Endothelial cell of umbilical vein (primary cell): ENCODE measurements at regions not wholly inside any gene's neighbourhood (a gene's known extent, or its start where the extent isn't known, plus 50 kb on each side); places are given as distances from the start of the nearest gene placed in this dataset.
A peak's percentile ranks its signal among the peaks of the same experiment; 100 is the strongest.

Experiments used
- BruUV-seq: library from RNA; stranded (reverse); fragments of 400-500 nt; replicated peaks from 2 replicates; lab custom pipeline; 2021; lab: Mats Ljungman, UMichigan
- CTCF ChIA-PET: fragments of 300-600, 350-600 bp; sonication (Branson Sonifier 250); formaldehyde crosslinking; loops from one replicate; lab custom pipeline; 2021; ENCODE audit warnings: antibody characterized with exemption, inconsistent platforms; lab: Charles Lee
- POLR2A ChIA-PET: fragments of 300-600, 350-600 bp; sonication (Branson Sonifier 250); formaldehyde crosslinking; loops from one replicate; lab custom pipeline; 2021; ENCODE audit warnings: antibody characterized with exemption, inconsistent platforms; lab: Charles Lee
- DNase-seq: peaks from one replicate; pipeline ENCODE4 v3.0.0-alpha.2; 2011; ENCODE audit warnings: low read depth, low spot score
- FAIRE-seq: peaks from 2 replicates; lab custom pipeline; 2011; peaks lifted over from hg19 to GRCh38; lab: Jason Lieb, UNC
- H2AFZ ChIP-seq: 2 replicates; pipeline ENCODE4 v1.6.0; 2012; ENCODE audit warnings: low read depth, low read length, control low read depth, inconsistent platforms
- H3K27ac ChIP-seq: 2 replicates; pipeline ENCODE4 v1.5.1; 2011; ENCODE audit warnings: low read depth, mild to moderate bottlenecking, control low read depth, low read length, moderate library complexity; ENCODE audit not compliant: insufficient read depth
- H3K27me3 ChIP-seq, 2 experiments: 2 replicates each; pipeline versions ENCODE4 v1.6.0 to v1.6.1; 2011; ENCODE audit warnings: low read length in 2 of 2, mixed read lengths in 1 of 2; ENCODE audit not compliant: control insufficient read depth in 2 of 2, insufficient read depth in 2 of 2
- H3K36me3 ChIP-seq, 2 experiments: 2 replicates in 1 of 2; 3 replicates in 1 of 2; pipeline ENCODE4 v1.5.1; 2011; ENCODE audit warnings: low read length in 2 of 2, mild to moderate bottlenecking in 1 of 2, moderate library complexity in 1 of 2; ENCODE audit not compliant: control insufficient read depth in 2 of 2, insufficient read depth in 2 of 2; ENCODE audit errors: extremely low read depth in 1 of 2
- H3K4me1 ChIP-seq: 3 replicates; pipeline ENCODE4 v1.5.1; 2011; ENCODE audit warnings: mild to moderate bottlenecking, low read length; ENCODE audit not compliant: control insufficient read depth, insufficient read depth; ENCODE audit errors: extremely low read depth
- H3K4me2 ChIP-seq: 2 replicates; pipeline ENCODE4 v1.6.1; 2011; ENCODE audit warnings: low read length, control low read depth, mixed read lengths; ENCODE audit not compliant: insufficient read depth
- H3K4me3 ChIP-seq, 3 experiments: fragments of 200-600 bp in 1 of 3; sonication (generic), shearing (Covaris generic) in 1 of 3; replicated peaks in 1 of 3; 2 replicates each; pipeline ENCODE4 v1.5.1; 2011 to 2016; ENCODE audit warnings: control low read depth in 3 of 3, low read length in 3 of 3, mild to moderate bottlenecking in 2 of 3, inconsistent platforms in 1 of 3, low read depth in 1 of 3, moderate library complexity in 1 of 3; ENCODE audit not compliant: insufficient read depth in 1 of 3
- H3K79me2 ChIP-seq: 2 replicates; pipeline ENCODE4 v1.6.0; 2012; ENCODE audit warnings: low read length, inconsistent platforms; ENCODE audit not compliant: control insufficient read depth, insufficient read depth
- H3K9ac ChIP-seq: replicated peaks from 2 replicates; pipeline ENCODE3; 2011; ENCODE audit warnings: low read length, control low read depth; ENCODE audit not compliant: insufficient read depth; ENCODE audit errors: extremely low read depth
- H3K9me1 ChIP-seq: replicated peaks from 3 replicates; pipeline ENCODE4 v1.6.0; 2011; ENCODE audit warnings: mild to moderate bottlenecking, low read length; ENCODE audit not compliant: control insufficient read depth, insufficient read depth; ENCODE audit errors: extremely low read depth
- H3K9me3 ChIP-seq: replicated peaks from 2 replicates; pipeline ENCODE4 v1.5.1; 2012; ENCODE audit warnings: low read length, inconsistent platforms; ENCODE audit not compliant: control insufficient read depth, insufficient read depth
- H4K20me1 ChIP-seq: replicated peaks from 2 replicates; pipeline ENCODE3; 2011; ENCODE audit warnings: mild to moderate bottlenecking, low read length; ENCODE audit not compliant: control insufficient read depth, insufficient read depth; ENCODE audit errors: extremely low read depth
- CTCF ChIP-seq, 2 donors: IDR thresholded peaks; 1 replicate in 1 of 2; 2 replicates in 1 of 2; pipeline ENCODE4 v1.5.1; 2011; ENCODE audit warnings: low read length in 2 of 2, mild to moderate bottlenecking in 2 of 2, moderate library complexity in 2 of 2, control low read depth in 1 of 2, inconsistent platforms in 1 of 2, low read depth in 1 of 2; ENCODE audit not compliant: insufficient read depth in 1 of 2; ENCODE audit errors: extremely low read depth in 1 of 2
- EZH2 ChIP-seq: IDR thresholded peaks from 2 replicates; pipeline ENCODE4 v1.6.1; 2012; ENCODE audit warnings: borderline replicate concordance, low read depth, mild to moderate bottlenecking, moderate library complexity, low read length, inconsistent platforms; ENCODE audit not compliant: severe bottlenecking
- FOS ChIP-seq: IDR thresholded peaks from 2 replicates; pipeline ENCODE4 v1.6.1; 2011; ENCODE audit warnings: mild to moderate bottlenecking, low read length, moderate library complexity, borderline replicate concordance; ENCODE audit not compliant: insufficient read depth
- GATA2 ChIP-seq: IDR thresholded peaks from 2 replicates; pipeline ENCODE4 v1.7.0; 2011; ENCODE audit warnings: low read depth, mild to moderate bottlenecking, moderate library complexity, mixed read lengths, low read length; ENCODE audit not compliant: insufficient read length, insufficient read depth
- JUN ChIP-seq: IDR thresholded peaks from 2 replicates; pipeline ENCODE4 v1.6.1; 2011; ENCODE audit warnings: borderline replicate concordance, low read depth; ENCODE audit not compliant: insufficient read length, insufficient read depth
- MYC ChIP-seq: IDR thresholded peaks from one replicate; pipeline ENCODE4 v1.6.1; 2011; ENCODE audit warnings: mild to moderate bottlenecking, low read depth, low read length
- POLR2A ChIP-seq: IDR thresholded peaks from 2 replicates; pipeline ENCODE4 v1.6.1; 2012; ENCODE audit warnings: low read depth, mild to moderate bottlenecking, control low read depth, low read length
- POLR2AphosphoS5 ChIP-seq: IDR thresholded peaks from 2 replicates; pipeline ENCODE4 v1.6.1; 2012; ENCODE audit warnings: low read depth, mild to moderate bottlenecking, control low read depth, low read length, moderate library complexity; ENCODE audit not compliant: insufficient read depth
- dilution Hi-C: fragments of 300-500 bp; cut with MboI; formaldehyde crosslinking; loops from one replicate; pipeline ENCODE4 v1.15.0; 2019; ENCODE audit warnings: low sequenced_read_pairs; ENCODE audit not compliant: extremely low pct_ligation_motif_present
- intact Hi-C: fragments of 100-400 bp; cut with micrococcal nuclease; formaldehyde crosslinking; loops from one replicate; pipeline ENCODE4 v1.10.0; 2022
- TF ChIP-seq, protein P1 (sequence below): IDR thresholded peaks from 2 replicates; pipeline ENCODE4 v1.6.1; 2011; ENCODE audit not compliant: insufficient read depth, insufficient read length

DNA sequence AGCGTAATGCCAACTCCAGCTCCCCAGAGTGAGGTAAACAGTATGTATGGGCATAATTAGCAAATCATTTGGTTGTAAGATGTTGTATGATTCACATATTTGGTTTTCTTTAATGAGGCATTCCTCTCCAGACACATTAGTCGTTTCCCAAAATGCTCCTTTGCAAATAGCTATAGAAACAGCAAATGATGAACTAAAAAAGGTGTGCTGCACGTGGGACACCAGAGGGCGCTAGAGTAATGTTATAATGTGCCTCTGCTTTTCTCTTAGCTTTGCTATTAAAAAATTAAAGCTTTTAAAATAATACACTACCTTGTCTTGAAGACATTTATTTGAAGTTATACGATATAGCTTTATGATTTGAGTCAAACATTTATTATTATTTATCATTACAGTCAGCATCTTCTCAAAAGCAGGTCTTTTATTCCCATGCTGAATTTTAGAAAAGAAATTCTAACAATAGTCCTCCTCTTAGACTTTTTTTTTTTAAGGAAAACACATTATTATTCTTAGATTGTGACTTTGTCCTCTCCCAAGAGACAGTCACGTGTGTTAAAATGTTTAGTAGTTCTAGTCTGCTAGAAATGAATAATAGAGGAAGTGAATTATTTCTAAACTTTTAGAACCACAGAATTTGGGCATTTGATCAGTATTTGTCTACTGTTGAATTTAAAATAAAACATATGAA lies 121.6 kb upstream of the FRY start:
- Histone ChIP-seq H3K4me3 (no peak overlapping the region), H3K9me3 (no peaks in the 10 kb centered on the region), H3K36me3 (no peaks in the 10 kb centered on the region), H3K4me1 (no peaks in the 10 kb centered on the region), H3K9ac (no peak overlapping the region), H3K27ac (no peak overlapping the region), H3K4me2 (no peak overlapping the region), H3K27me3 (peaks cover 6 to 9% of the 10 kb centered on the region in 2 experiments), H3K9me1 (no peaks in the 10 kb centered on the region), H2AFZ (no peak overlapping the region), H3K79me2 (no peaks in the 10 kb centered on the region), H4K20me1 (no peaks in the 10 kb centered on the region)
- ChIA-PET POLR2A (no interaction called here), CTCF (interaction anchor here (0.6 to 4.4 kb wide), 92 partner anchors 9 to 1830 kb away, joined by 3 to 437 read pairs (median 4); partner anchors contain the start of genes FRY, N4BP2L1, N4BP2L2 and PDS5B)
- intact Hi-C loops (loop anchor here (1.0 to 10.0 kb wide), 5 partner anchors 112 to 755 kb away; no protein-coding TSS in a partner anchor), dilution Hi-C loops (no loop called here)
- FAIRE-seq (peak; percentile 88), DNase-seq (peak; percentile 68)
- BruUV-seq = no TSS peak
- TF ChIP-seq CTCF (IDR thresholded peaks at IDR 0.05; ENCODE audit: extremely low read depth in 1 of 2, insufficient read depth in 1 of 2, low read depth in 1 of 2, low read length in 2 of 2) = peak; percentile 72 to 75
- no peak for TF ChIP-seq POLR2A

- dilution Hi-C loops (no loop called here), intact Hi-C loops (loop anchor here (1.0 to 10.0 kb wide), 5 partner anchors 112 to 754 kb away; no protein-coding TSS in a partner anchor)
- CTCF ChIA-PET = interaction anchor here (0.6 to 4.4 kb wide), 74 partner anchors 9 to 1830 kb away, joined by 3 to 437 read pairs (median 5); partner anchors contain the start of genes FRY, N4BP2L1, N4BP2L2 and PDS5B
- no peak for FAIRE-seq
- H3K9me3 ChIP-seq = no peaks in the 10 kb centered on the region
- no peak overlapping the region for H3K27ac ChIP-seq
- H3K9me1 ChIP-seq = no peaks in the 10 kb centered on the region
- H3K79me2 ChIP-seq = no peaks in the 10 kb centered on the region
- no peak overlapping the region for H3K4me2 ChIP-seq
- no peak for DNase-seq
- H2AFZ ChIP-seq = no peak overlapping the region
- no peaks in the 10 kb centered on the region for H3K4me1 ChIP-seq
- H3K36me3 ChIP-seq = no peaks in the 10 kb centered on the region
- BruUV-seq = no TSS peak
- POLR2A ChIA-PET = no interaction called here
- TF ChIP-seq JUN = no peak
- no peak for TF ChIP-seq MYC
- TF ChIP-seq POLR2A = no peak
- TF ChIP-seq EZH2 = no peak
- TF ChIP-seq, protein P1, sequence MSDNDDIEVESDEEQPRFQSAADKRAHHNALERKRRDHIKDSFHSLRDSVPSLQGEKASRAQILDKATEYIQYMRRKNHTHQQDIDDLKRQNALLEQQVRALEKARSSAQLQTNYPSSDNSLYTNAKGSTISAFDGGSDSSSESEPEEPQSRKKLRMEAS = no peak
- no peak for TF ChIP-seq FOS
- no peak for TF ChIP-seq CTCF (IDR thresholded peaks at IDR 0.05; ENCODE audit: extremely low read depth in 1 of 2, insufficient read depth in 1 of 2, low read depth in 1 of 2, low read length in 2 of 2)
- no peak for TF ChIP-seq GATA2
- no peak for TF ChIP-seq POLR2AphosphoS5
- no peak overlapping the region for H3K4me3 ChIP-seq
- no peak overlapping the region for H3K9ac ChIP-seq
- peaks cover 6 to 9% of the 10 kb centered on the region in 2 experiments for H3K27me3 ChIP-seq
- no peaks in the 10 kb centered on the region for H4K20me1 ChIP-seq
Observed at GRCh38 chr13:31910633-31911032, 120.9 kb upstream of the FRY start.
